ENCODE measurements at regions not wholly inside any gene's neighbourhood (a gene's known extent, or its start where the extent isn't known, plus 50 kb on each side); places are given as distances from the start of the nearest gene placed in this dataset.

- no peak for TF ChIP-seq ZNF274 (IDR thresholded peaks at IDR 0.05; ENCODE audit: low read depth, low read length)
- no peak for TF ChIP-seq YY1 (IDR thresholded peaks at IDR 0.05; ENCODE audit: insufficient read depth, insufficient read length)
- no peak for TF ChIP-seq SUZ12 (IDR thresholded peaks at IDR 0.05; ENCODE audit: extremely low read depth, insufficient read depth, insufficient read length)
Measured at GRCh38 chr18:65145312-65145711, 605.5 kb upstream of the CDH7 start.
